ENCODE measurements at regions not wholly inside any gene's neighbourhood (a gene's known extent, or its start where the extent isn't known, plus 50 kb on each side); places are given as distances from the start of the nearest gene placed in this dataset.

DNA sequence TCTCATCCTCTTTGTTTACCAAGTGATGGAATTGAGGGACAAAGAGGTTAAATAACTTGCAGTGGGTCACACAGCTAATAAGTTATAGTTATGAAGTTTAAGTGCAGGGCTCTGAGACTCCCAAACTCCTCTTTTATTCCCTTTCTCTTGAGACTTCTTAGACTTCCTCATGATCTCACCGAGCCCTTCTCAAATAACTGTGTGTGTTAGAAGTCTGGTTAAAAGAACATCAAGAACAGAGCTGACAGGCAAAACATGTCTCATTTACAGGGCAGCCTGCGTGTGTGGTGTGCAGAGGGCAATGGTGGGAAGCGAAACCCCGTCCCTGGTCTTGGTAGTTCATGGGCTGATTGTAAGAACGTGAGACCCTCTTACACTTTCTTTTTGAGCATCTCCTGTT lies 368.0 kb downstream of the SLC4A3 start:
- no peaks in the 10 kb centered on the region for H3K4me1 ChIP-seq (ENCODE audit: control insufficient read depth in 5 of 5, insufficient read depth in 5 of 5, low read length in 5 of 5)
- H3K9ac ChIP-seq (ENCODE audit: insufficient read depth in 1 of 2, low read length in 2 of 2) = no peak overlapping the region
- no peak for DNase-seq
- WGBS, 2 donors = 81 to 91% methylated on average over 5 of the region's 5 CpGs
- H3K4me3 ChIP-seq = no peak overlapping the region
- no peaks in the 10 kb centered on the region for H3K36me3 ChIP-seq (ENCODE audit: control insufficient read depth in 4 of 4, insufficient read depth in 4 of 4, low read length in 4 of 4)
- TF ChIP-seq, protein P1, sequence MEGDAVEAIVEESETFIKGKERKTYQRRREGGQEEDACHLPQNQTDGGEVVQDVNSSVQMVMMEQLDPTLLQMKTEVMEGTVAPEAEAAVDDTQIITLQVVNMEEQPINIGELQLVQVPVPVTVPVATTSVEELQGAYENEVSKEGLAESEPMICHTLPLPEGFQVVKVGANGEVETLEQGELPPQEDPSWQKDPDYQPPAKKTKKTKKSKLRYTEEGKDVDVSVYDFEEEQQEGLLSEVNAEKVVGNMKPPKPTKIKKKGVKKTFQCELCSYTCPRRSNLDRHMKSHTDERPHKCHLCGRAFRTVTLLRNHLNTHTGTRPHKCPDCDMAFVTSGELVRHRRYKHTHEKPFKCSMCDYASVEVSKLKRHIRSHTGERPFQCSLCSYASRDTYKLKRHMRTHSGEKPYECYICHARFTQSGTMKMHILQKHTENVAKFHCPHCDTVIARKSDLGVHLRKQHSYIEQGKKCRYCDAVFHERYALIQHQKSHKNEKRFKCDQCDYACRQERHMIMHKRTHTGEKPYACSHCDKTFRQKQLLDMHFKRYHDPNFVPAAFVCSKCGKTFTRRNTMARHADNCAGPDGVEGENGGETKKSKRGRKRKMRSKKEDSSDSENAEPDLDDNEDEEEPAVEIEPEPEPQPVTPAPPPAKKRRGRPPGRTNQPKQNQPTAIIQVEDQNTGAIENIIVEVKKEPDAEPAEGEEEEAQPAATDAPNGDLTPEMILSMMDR (IDR thresholded peaks at IDR 0.05; ENCODE audit: control extremely low read depth, extremely low read depth) = no peak
- no peak for ATAC-seq (ENCODE audit: insufficient read depth, low FRiP score)
- H3K27ac ChIP-seq (ENCODE audit: low read depth in 1 of 2, low read length in 1 of 2) = no peak overlapping the region
- H3K27me3 ChIP-seq (ENCODE audit: control insufficient read depth in 3 of 3, insufficient read depth in 3 of 3, low read length in 2 of 3) = no peaks in the 10 kb centered on the region
- H3K9me3 ChIP-seq (ENCODE audit: control insufficient read depth in 4 of 4, insufficient read depth in 3 of 4, low read length in 3 of 4) = peaks cover 0 to 2% (median 0%) of the 10 kb centered on the region in 4 donors

DNA sequence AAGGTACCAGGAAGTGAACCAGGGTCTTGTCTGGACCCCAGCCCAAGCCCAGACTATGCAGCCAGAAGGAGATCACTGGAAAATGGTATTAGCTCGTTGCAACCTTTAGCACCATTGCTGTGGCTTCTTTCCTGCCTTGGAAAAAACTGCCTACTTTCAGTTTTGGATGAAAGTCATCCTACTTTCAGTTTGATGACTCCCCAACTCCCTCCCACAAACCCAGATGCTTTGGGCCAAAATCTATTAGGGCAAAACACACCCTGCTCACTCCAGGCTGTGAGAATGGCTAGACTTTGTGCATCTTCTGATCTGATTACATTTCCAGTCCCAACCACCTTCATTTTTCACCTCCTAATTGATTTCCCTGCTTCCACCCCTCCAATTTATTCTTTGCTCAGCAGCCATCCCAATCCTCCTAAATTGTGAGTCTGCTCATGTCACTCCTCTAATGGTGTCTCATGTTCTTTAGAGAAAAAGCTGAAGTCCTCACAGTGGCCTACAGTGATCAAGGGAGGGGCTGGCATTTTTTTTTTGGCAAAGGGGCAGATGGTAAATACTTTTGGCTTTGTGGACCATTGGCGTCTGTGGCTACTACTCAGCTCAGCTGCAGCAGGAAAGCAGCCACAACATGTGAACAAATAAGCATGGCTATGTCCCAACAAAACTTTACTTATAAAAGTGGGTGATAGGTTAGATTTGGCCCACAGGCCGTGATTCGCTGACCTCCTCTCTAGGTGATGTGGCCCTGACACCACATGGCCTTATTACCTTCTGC lies 368.7 kb downstream of the SLC4A3 start:
- 75 to 85% methylated on average over 4 of the region's 4 CpGs for WGBS, 2 donors
- Histone ChIP-seq H3K27ac (ENCODE audit: low read depth in 1 of 2, low read length in 1 of 2) (no peak overlapping the region), H3K9me3 (ENCODE audit: control insufficient read depth in 4 of 4, insufficient read depth in 3 of 4, low read length in 3 of 4) (peaks cover 0 to 2% (median 0%) of the 10 kb centered on the region in 4 donors), H3K9ac (ENCODE audit: insufficient read depth in 1 of 2, low read length in 2 of 2) (no peak overlapping the region), H3K4me1 (ENCODE audit: control insufficient read depth in 5 of 5, insufficient read depth in 5 of 5, low read length in 5 of 5) (no peaks in the 10 kb centered on the region), H3K36me3 (ENCODE audit: control insufficient read depth in 4 of 4, insufficient read depth in 4 of 4, low read length in 4 of 4) (no peaks in the 10 kb centered on the region), H3K4me3 (no peak overlapping the region), H3K27me3 (ENCODE audit: control insufficient read depth in 3 of 3, insufficient read depth in 3 of 3, low read length in 2 of 3) (no peaks in the 10 kb centered on the region)
- DNase-seq (no peak), ATAC-seq (ENCODE audit: insufficient read depth, low FRiP score) (no peak)
- TF ChIP-seq, protein P1 (IDR thresholded peaks at IDR 0.05; ENCODE audit: control extremely low read depth, extremely low read depth) = no peak

DNA sequence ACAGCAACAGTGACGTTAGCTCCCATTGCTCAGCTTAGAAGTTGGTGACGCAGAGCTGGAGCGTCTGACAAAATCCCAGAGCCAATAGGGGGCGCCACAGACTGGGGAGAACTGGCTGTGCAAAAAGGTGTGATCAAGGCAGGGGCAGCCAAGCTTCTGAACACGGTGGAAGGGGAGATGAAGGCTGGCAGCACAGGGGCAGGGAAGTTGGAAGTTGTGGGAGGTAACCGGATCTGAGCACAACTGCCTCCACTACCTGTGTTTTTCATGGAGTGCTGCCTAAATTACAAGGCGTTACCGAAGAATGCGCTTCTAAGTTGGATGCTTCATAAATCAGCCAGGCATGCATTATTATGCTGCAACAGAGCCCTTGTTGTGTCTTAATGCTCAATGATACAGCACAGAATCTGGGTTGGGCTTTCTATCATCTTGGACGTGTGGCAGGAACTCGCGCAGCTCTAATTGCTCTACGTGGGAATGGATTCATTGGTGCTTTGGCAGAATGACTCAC lies 370.0 kb downstream of the SLC4A3 start:
- WGBS, 2 donors = 71 to 72% methylated on average over 13 of the region's 13 CpGs
- peak; percentile 28 to 54 (median 41) for DNase-seq
- H3K36me3 ChIP-seq (ENCODE audit: control insufficient read depth in 4 of 4, insufficient read depth in 4 of 4, low read length in 4 of 4) = no peaks in the 10 kb centered on the region
- ATAC-seq (ENCODE audit: insufficient read depth, low FRiP score) = no peak
- H3K27ac ChIP-seq (ENCODE audit: low read depth in 1 of 2, low read length in 1 of 2) = no peak overlapping the region
- TF ChIP-seq, protein P1 (IDR thresholded peaks at IDR 0.05; ENCODE audit: control extremely low read depth, extremely low read depth) = no peak
- H3K4me3 ChIP-seq = no peak overlapping the region
- peaks cover 0 to 2% (median 0%) of the 10 kb centered on the region in 4 donors for H3K9me3 ChIP-seq (ENCODE audit: control insufficient read depth in 4 of 4, insufficient read depth in 3 of 4, low read length in 3 of 4)
- H3K9ac ChIP-seq (ENCODE audit: insufficient read depth in 1 of 2, low read length in 2 of 2) = no peak overlapping the region
- H3K27me3 ChIP-seq (ENCODE audit: control insufficient read depth in 3 of 3, insufficient read depth in 3 of 3, low read length in 2 of 3) = no peaks in the 10 kb centered on the region
- H3K4me1 ChIP-seq (ENCODE audit: control insufficient read depth in 5 of 5, insufficient read depth in 5 of 5, low read length in 5 of 5) = no peaks in the 10 kb centered on the region

Data from lung (tissue), 11 donors.